Umbilical cord (tissue), 1 donor: ENCODE measurements at regions not wholly inside any gene's neighbourhood (a gene's known extent, or its start where the extent isn't known, plus 50 kb on each side); places are given as distances from the start of the nearest gene placed in this dataset.
"Not testable (repeated sequence)": the region's sequence is repeated elsewhere in the genome, so short reads cannot be mapped to it uniquely, and the experiment has no call there.

Experiments
- DNase-seq: peaks from one replicate; pipeline ENCODE4 v3.0.0-alpha.2; 2015; ENCODE audit warnings: low spot score

- peak; percentile 69 for DNase-seq
Measured at GRCh38 chr6:84635081-84635761, 129.2 kb downstream of the TBX18 start.

- no peak for DNase-seq
Measured at GRCh38 chr6:84633771-84634170, 130.6 kb downstream of the TBX18 start.

GRCh38 chr6:84626527-84626926 lies 137.9 kb downstream of the TBX18 start:
- DNase-seq = not testable (repeated sequence)

DNA sequence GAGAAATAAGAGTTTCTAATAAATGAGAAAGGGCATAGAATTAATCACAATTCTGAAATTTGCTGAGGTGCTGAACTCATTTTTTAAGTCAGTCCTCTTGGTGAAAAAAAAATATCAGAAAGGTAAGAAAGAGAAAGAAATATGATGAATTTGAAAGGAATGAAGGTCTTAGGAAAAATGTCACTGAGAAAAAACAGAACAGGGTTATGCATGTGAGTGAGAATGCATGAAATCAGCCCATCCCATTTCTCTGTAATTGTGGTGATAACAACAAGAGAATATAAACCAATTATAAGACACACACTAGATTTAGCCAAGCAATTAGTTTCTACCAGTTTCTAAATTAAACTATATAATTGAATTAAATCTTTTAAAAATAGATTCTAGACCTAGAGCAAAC lies 138.9 kb downstream of the TBX18 start:
- peak; percentile 57 for DNase-seq

- no peak for DNase-seq
Measured at GRCh38 chr6:84623956-84624680, 140.3 kb downstream of the TBX18 start.

GRCh38 chr6:84618836-84619235 lies 145.6 kb downstream of the TBX18 start:
- DNase-seq = no peak

- DNase-seq = no peak
Measured at GRCh38 chr6:84618046-84618752, 146.2 kb downstream of the TBX18 start.

DNA sequence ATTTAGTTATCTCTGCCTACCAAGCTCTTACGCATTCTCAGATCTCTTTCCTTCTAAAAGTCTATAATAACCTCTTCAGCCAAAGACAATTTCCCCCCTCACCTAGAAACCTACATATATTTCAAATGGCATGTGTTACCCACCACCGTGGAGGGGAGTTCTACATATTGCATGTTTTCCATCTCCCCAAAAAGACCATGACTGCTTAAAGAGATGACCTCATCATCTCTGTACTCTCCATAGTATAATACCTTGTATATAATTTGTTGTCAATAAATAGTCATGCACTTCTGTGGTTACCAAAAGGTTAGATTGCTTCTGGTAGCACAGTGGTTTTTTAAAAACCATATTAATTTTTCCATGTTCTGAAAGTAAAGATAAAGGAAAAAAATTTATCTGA lies 148.4 kb downstream of the TBX18 start:
- DNase-seq = no peak

DNA sequence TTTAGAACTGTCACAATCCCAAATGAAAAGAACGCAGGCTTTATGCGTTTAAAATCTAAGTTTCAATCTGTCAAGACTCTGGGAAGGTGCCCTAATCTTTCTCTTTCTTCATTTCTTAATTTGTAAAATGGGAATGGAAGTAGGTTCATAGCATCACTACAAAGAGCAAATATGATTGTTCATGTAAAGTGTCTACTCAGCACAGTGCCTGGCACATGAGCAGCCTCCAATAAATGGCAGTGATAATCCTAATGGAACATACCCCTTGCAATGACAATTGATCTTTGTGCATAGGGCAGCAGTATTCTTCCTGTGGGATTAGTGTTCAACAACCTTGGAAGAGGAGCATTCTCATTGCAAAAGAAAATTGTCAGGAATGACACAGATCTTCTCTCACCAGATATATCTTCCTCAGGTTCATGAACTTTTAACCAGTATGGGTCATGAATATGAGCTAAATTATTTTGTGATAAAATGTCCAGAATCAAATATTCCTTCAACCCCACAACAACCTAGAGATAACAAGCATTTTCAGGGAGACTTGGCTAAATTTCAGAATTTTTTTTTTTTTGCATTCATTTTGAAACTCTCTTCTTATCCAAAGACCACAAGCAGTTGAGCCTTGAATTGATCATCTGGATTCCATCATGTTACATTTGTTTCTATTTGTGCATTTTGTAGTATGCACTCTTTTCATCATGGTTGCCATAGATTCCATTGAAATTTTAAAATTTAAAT lies 149.1 kb downstream of the TBX18 start:
- no peak for DNase-seq

- no peak for DNase-seq
Measured at GRCh38 chr6:84606860-84607259, 157.5 kb downstream of the TBX18 start.

DNA sequence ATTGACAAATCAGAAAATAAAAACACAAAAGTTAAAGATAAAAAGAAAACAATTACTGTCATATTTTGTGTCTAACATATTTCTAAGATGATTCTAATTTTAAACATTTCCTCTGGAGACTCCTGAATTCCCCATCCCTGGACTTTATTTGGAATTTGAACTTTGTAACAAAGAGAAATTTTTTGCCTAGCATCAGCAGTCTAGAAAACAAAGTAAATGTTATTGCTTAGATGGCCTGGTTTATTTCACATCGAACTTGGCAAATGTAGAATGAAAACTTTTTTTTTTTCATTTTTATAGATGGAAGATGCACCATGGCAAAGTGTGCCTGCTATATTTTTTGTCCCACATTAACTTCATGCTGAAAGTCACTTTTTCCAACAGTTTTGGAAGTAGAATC lies 159.1 kb downstream of the TBX18 start:
- DNase-seq = no peak

- DNase-seq = no peak
Measured at GRCh38 chr6:84601366-84601765, 163.0 kb downstream of the TBX18 start.

- DNase-seq = no peak
Measured at GRCh38 chr6:84599991-84600390, 164.4 kb downstream of the TBX18 start.

DNA sequence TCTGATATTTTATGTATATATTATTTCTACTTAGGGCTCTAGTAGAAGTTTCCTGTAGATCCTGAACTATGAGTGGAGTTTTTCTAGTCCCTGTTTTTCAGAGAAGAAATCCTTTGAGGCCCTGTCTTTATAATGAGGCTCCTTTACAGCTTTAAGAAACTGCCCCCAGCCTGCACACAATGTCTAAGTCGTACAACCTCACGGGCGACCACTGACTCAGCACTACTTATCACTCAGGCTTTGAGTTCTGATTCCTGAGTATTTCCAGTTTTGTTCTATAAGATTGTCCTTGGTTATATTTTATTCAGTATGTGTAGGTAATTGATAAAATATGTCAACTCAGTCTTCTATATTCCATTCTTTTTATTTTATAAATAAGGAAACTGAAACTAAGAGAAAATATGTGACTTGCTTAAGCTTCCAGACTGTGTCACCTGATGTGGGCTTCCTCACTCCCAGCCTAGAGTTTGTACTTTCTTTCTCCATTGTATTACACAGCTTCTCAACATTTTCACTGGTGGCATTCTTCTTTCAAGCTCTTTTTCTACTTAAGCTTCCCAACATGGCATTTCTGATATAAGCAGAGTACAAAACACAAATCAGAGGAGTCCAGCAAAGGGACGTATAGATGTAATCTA lies 167.0 kb downstream of the TBX18 start:
- no peak for DNase-seq

GRCh38 chr6:84596488-84596887 lies 167.9 kb downstream of the TBX18 start:
- DNase-seq = no peak

DNA sequence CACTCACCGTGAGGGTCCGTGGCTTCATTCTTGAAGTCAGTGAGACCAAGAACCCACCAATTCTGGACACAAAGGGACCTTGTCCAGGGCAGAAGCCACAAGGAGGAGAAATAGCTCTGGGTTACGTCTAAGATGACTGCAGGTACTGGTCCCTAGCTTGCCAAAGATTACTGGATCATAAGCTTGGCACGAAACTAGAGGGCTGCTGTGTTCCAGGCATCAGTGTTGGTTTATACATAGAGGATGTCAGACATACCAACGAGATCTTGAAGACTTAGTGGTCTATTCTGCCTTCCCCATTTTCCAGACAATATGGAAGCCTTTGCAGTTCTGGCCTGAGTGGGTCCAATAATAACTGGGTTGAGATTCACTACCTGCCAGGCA lies 175.7 kb downstream of the TBX18 start:
- DNase-seq = no peak

- DNase-seq = not testable (repeated sequence)
Measured at GRCh38 chr6:84587994-84588696, 176.3 kb downstream of the TBX18 start.

GRCh38 chr6:84587202-84587940 lies 177.0 kb downstream of the TBX18 start:
- DNase-seq = not testable (repeated sequence)

DNA sequence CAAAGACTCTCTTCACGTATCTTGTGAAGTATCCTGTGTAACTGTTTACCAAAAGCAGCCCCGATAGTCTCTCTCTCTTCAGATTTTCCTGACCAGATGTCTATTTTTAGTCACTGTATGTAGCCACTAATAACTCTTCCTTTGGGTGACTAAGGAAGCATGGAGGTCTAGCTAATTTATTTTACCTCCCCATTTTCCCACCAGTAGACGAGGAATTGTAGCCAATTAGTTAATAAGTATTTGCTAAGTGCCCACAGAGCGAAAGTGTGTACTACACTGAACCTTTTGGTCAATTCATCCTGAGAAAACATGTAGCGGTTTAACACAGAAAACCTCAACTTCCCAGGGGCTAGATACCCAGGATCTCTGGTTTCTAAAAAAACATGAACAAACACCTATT lies 180.6 kb downstream of the TBX18 start:
- no peak for DNase-seq

- peak; percentile 9 for DNase-seq
Measured at GRCh38 chr6:84582997-84583396, 181.4 kb downstream of the TBX18 start.
